Sigmoid colon (tissue), 3 donors: ENCODE measurements at regions not wholly inside any gene's neighbourhood (a gene's known extent, or its start where the extent isn't known, plus 50 kb on each side); places are given as distances from the start of the nearest gene placed in this dataset.

Source experiments
- CTCF ChIP-seq, 4 experiments: fragments of 450-650 bp in 3 of 4; fragments of 200-600 bp in 1 of 4; IDR thresholded peaks; one replicate each; pipeline ENCODE4 v1.5.1; 2016 to 2019; ENCODE audit warnings: antibody characterized with exemption in 4 of 4, mild to moderate bottlenecking in 3 of 4, moderate library complexity in 2 of 4
- POLR2A ChIP-seq, 2 donors: fragments of 450-650 bp; IDR thresholded peaks; one replicate each; pipeline ENCODE4 v1.6.1; 2016; ENCODE audit warnings: antibody characterized with exemption in 2 of 2, mild to moderate bottlenecking in 2 of 2, moderate library complexity in 2 of 2

- TF ChIP-seq CTCF (IDR thresholded peaks at IDR 0.05) (no peak), POLR2A (IDR thresholded peaks at IDR 0.05) (no peak)
Measured at GRCh38 chr12:100675432-100675831, 101.9 kb downstream of the GAS2L3 start.
